ENCODE measurements at regions not wholly inside any gene's neighbourhood (a gene's known extent, or its start where the extent isn't known, plus 50 kb on each side); places are given as distances from the start of the nearest gene placed in this dataset.
"Not testable (repeated sequence)": the region's sequence is repeated elsewhere in the genome, so short reads cannot be mapped to it uniquely, and the experiment has no call there.

GRCh38 chr12:31906557-31907301 lies 52.5 kb upstream of the RESF1 start:
- DNase-seq, result no peak

GRCh38 chr12:31903025-31903424 lies 56.2 kb upstream of the RESF1 start:
- DNase-seq, result no peak

- no peak for DNase-seq
Observed at GRCh38 chr12:31900271-31900670, 58.9 kb upstream of the RESF1 start.

GRCh38 chr12:31899109-31899508 lies 60.1 kb upstream of the RESF1 start:
- DNase-seq, result no peak

GRCh38 chr12:31897781-31898503 lies 61.3 kb upstream of the RESF1 start:
- DNase-seq, result peak in 1 of 2 donors; percentile 19

- not testable (repeated sequence) for DNase-seq
Observed at GRCh38 chr12:31897092-31897491, 62.1 kb upstream of the RESF1 start.

- DNase-seq, result peak; percentile 90 to 91
Observed at GRCh38 chr12:31896514-31897039, 62.6 kb upstream of the RESF1 start.

GRCh38 chr12:31895449-31896150 lies 63.6 kb upstream of the RESF1 start:
- DNase-seq, result no peak

GRCh38 chr12:31890295-31891285 lies 68.6 kb upstream of the RESF1 start:
- DNase-seq, result peak in 1 of 2 donors; percentile 24

- DNase-seq, result no peak
Observed at GRCh38 chr12:31887109-31887811, 72.0 kb upstream of the RESF1 start.

- DNase-seq, result not testable (repeated sequence)
Observed at GRCh38 chr12:31882682-31883081, 76.5 kb upstream of the RESF1 start.

- DNase-seq, result no peak
Observed at GRCh38 chr12:31880340-31880739, 78.9 kb upstream of the RESF1 start.

- DNase-seq, result no peak
Observed at GRCh38 chr12:31877884-31878283, 81.3 kb upstream of the RESF1 start.

- DNase-seq, result no peak
Observed at GRCh38 chr12:31876568-31877424, 82.4 kb upstream of the RESF1 start.

GRCh38 chr12:31875609-31875964 lies 83.6 kb upstream of the RESF1 start:
- no peak for DNase-seq

- DNase-seq, result peak; percentile 70 to 74
Observed at GRCh38 chr12:31874961-31875608, 84.1 kb upstream of the RESF1 start.

GRCh38 chr12:31872831-31873604 lies 86.2 kb upstream of the RESF1 start:
- no peak for DNase-seq

GRCh38 chr12:31869972-31870371 lies 89.2 kb upstream of the RESF1 start:
- DNase-seq, result no peak

GRCh38 chr12:31868965-31869364 lies 90.2 kb upstream of the RESF1 start:
- DNase-seq, result no peak
